HCT116 (cell line): ENCODE measurements at regions not wholly inside any gene's neighbourhood (a gene's known extent, or its start where the extent isn't known, plus 50 kb on each side); places are given as distances from the start of the nearest gene placed in this dataset.

Source experiments
- ATAC-seq: fragments of 200-7000 bp; cut with Tn5 transposase; 2 replicates; pipeline ENCODE4 v1.9.1; 2020; ENCODE audit warnings: mild to moderate bottlenecking, moderate library complexity
- BruUV-seq: library from RNA; stranded (reverse); fragments of 400-500 nt; replicated peaks from 2 replicates; lab custom pipeline; 2021; lab: Mats Ljungman, UMichigan
- CTCF ChIA-PET: fragments of 300-600 bp; sonication (Branson Sonifier 250); formaldehyde crosslinking; loops from one replicate; lab custom pipeline; 2021; ENCODE audit warnings: antibody characterized with exemption; lab: Charles Lee
- POLR2A ChIA-PET: fragments of 300-600, 350-600 bp; sonication (Branson Sonifier 250); formaldehyde crosslinking; loops from one replicate; lab custom pipeline; 2021; ENCODE audit warnings: antibody characterized with exemption; lab: Charles Lee
- RAD21 ChIA-PET, 2 experiments: fragments of 300-600 bp; sonication (Branson Sonifier 250); formaldehyde crosslinking; loops; one replicate each; lab custom pipeline; 2023; ENCODE audit warnings: low total read pairs in 2 of 2; ENCODE audit not compliant: uncharacterized antibody in 2 of 2, unreplicated experiment in 2 of 2, low non-redundant PET in 1 of 2; lab: Charles Lee
- DNase-seq: peaks from one replicate; pipeline ENCODE4 v3.0.0-alpha.2; 2010; ENCODE audit warnings: low read depth, low spot score
- H2AFZ ChIP-seq: fragments of 200-600 bp; shearing (Covaris generic), sonication (generic); 2 replicates; pipeline ENCODE4 v1.6.1; 2017; ENCODE audit warnings: low read depth, mixed run types, mixed read lengths, antibody characterized with exemption, low read length; ENCODE audit not compliant: poor library complexity, severe bottlenecking
- H3K27ac ChIP-seq: 2 replicates; pipeline ENCODE4 v1.5.1; 2012; ENCODE audit warnings: low read depth, low read length
- H3K27me3 ChIP-seq: fragments of 200-600 bp; sonication (generic); 2 replicates; pipeline ENCODE4 v1.6.1; 2016; ENCODE audit warnings: mixed run types, low read length, mixed read lengths; ENCODE audit not compliant: insufficient read depth
- H3K36me3 ChIP-seq, 2 experiments: fragments of 200-500 bp in 1 of 2; fragments of 200-600 bp in 1 of 2; sonication (Bioruptor generic) in 1 of 2; sonication (generic) in 1 of 2; 2 replicates each; pipeline versions ENCODE4 v1.5.1 to v1.6.1; 2014 to 2016; ENCODE audit warnings: low read length in 2 of 2, inconsistent platforms in 1 of 2, mixed read lengths in 1 of 2, mixed run types in 1 of 2; ENCODE audit not compliant: insufficient read depth in 2 of 2, control insufficient read depth in 1 of 2
- H3K4me1 ChIP-seq, 2 experiments: fragments of 200-600 bp in 1 of 2; sonication (generic) in 1 of 2; 2 replicates each; pipeline versions ENCODE4 v1.5.1 to v1.6.1; 2012 to 2017; ENCODE audit warnings: low read length in 2 of 2, inconsistent platforms in 1 of 2, mild to moderate bottlenecking in 1 of 2, mixed read lengths in 1 of 2, mixed run types in 1 of 2, moderate library complexity in 1 of 2; ENCODE audit not compliant: insufficient read depth in 2 of 2, control insufficient read depth in 1 of 2
- H3K4me2 ChIP-seq: fragments of 200-600 bp; sonication (generic); 2 replicates; pipeline ENCODE4 v1.6.1; 2017; ENCODE audit warnings: mixed run types, low read length, mixed read lengths
- H3K4me3 ChIP-seq, 2 experiments: fragments of 200-600 bp in 1 of 2; sonication (generic) in 1 of 2; replicated peaks in 1 of 2; 2 replicates each; pipeline ENCODE4 v1.5.1; 2011 to 2016; ENCODE audit warnings: low read length in 2 of 2, control low read depth in 1 of 2, low read depth in 1 of 2, mild to moderate bottlenecking in 1 of 2, mixed read lengths in 1 of 2, mixed run types in 1 of 2
- H3K79me2 ChIP-seq: fragments of 200-600 bp; sonication (generic); 2 replicates; pipeline ENCODE4 v1.6.1; 2017; ENCODE audit warnings: mild to moderate bottlenecking, mixed run types, low read length, moderate library complexity, mixed read lengths; ENCODE audit not compliant: insufficient read depth
- H3K9ac ChIP-seq: fragments of 200-600 bp; sonication (generic); 2 replicates; pipeline ENCODE4 v1.6.1; 2016; ENCODE audit warnings: low read length, mixed read lengths
- H3K9me2 ChIP-seq: fragments of 200-600 bp; sonication (generic), shearing (Covaris generic); 2 replicates; pipeline ENCODE4 v1.6.1; 2017; ENCODE audit warnings: mixed run types, mild to moderate bottlenecking, moderate library complexity; ENCODE audit not compliant: insufficient read depth
- H3K9me3 ChIP-seq, 2 experiments: fragments of 200-500 bp in 1 of 2; fragments of 200-600 bp in 1 of 2; sonication (Bioruptor generic) in 1 of 2; sonication (generic) in 1 of 2; 2 replicates each; pipeline ENCODE4 v1.6.1; 2014 to 2017; ENCODE audit warnings: low read length in 2 of 2, mixed read lengths in 2 of 2, inconsistent platforms in 1 of 2, low read depth in 1 of 2, mild to moderate bottlenecking in 1 of 2, mixed run types in 1 of 2, moderate library complexity in 1 of 2; ENCODE audit not compliant: control insufficient read depth in 1 of 2, insufficient read depth in 1 of 2
- H4K20me1 ChIP-seq: fragments of 200-600 bp; sonication (generic), shearing (Covaris generic); 2 replicates; pipeline ENCODE4 v1.6.1; 2017; ENCODE audit warnings: mixed run types, mild to moderate bottlenecking, moderate library complexity; ENCODE audit not compliant: insufficient read depth
- CBX3 ChIP-seq: IDR thresholded peaks from 2 replicates; pipeline ENCODE4 v1.6.1; 2012; ENCODE audit warnings: low read depth
- CEBPB ChIP-seq: IDR thresholded peaks from 2 replicates; pipeline ENCODE4 v1.6.1; 2012; ENCODE audit warnings: low read depth
- EGR1 ChIP-seq: IDR thresholded peaks from 2 replicates; pipeline ENCODE4 v1.6.1; 2012; ENCODE audit warnings: low read depth
- EZH2 ChIP-seq: fragments of 200-600 bp; sonication (generic); IDR thresholded peaks from 2 replicates; pipeline ENCODE4 v1.6.1; 2017; ENCODE audit warnings: antibody characterized with exemption, mixed run types
- JUND ChIP-seq: IDR thresholded peaks from 2 replicates; pipeline ENCODE4 v1.6.1; 2012
- POLR2A ChIP-seq: IDR thresholded peaks from 2 replicates; pipeline ENCODE4 v1.7.0; 2011; ENCODE audit warnings: borderline replicate concordance; ENCODE audit not compliant: insufficient read depth, insufficient read length; ENCODE audit errors: extremely low read depth
- POLR2AphosphoS5 ChIP-seq: IDR thresholded peaks from 2 replicates; pipeline ENCODE4 v1.6.1; 2011; ENCODE audit warnings: mild to moderate bottlenecking, low read depth, low read length, moderate library complexity
- RAD21 ChIP-seq: IDR thresholded peaks from 2 replicates; pipeline ENCODE4 v1.6.1; 2012; ENCODE audit warnings: low read depth, mild to moderate bottlenecking
- SIN3A ChIP-seq: IDR thresholded peaks from 2 replicates; pipeline ENCODE4 v1.6.1; 2012; ENCODE audit warnings: low read depth
- SP1 ChIP-seq: IDR thresholded peaks from 2 replicates; pipeline ENCODE4 v1.6.1; 2012; ENCODE audit warnings: low read depth
- TCF7L2 ChIP-seq: IDR thresholded peaks from 2 replicates; pipeline ENCODE4 v1.7.0; 2011; ENCODE audit warnings: borderline replicate concordance, inconsistent platforms; ENCODE audit not compliant: insufficient read depth, insufficient read length; ENCODE audit errors: extremely low read depth
- ZFX ChIP-seq: fragments of 450-650 bp; IDR thresholded peaks from 2 replicates; pipeline ENCODE4 v1.6.1; 2017
- intact Hi-C: fragments of 100-400 bp; cut with micrococcal nuclease; formaldehyde crosslinking; loops from 2 replicates; pipeline ENCODE4 v1.10.0; 2022
- TF ChIP-seq, protein P1 (sequence below), 3 experiments: fragments of 200-600 bp in 1 of 3; sonication (generic) in 1 of 3; IDR thresholded peaks in 2 of 3; conservative IDR thresholded peaks in 1 of 3; 2 replicates each; pipeline ENCODE4 v1.5.1; 2012 to 2017; ENCODE audit warnings: low read depth in 2 of 3, low read length in 2 of 3, antibody characterized with exemption in 1 of 3, borderline replicate concordance in 1 of 3, control low read depth in 1 of 3, mild to moderate bottlenecking in 1 of 3, mixed read lengths in 1 of 3, mixed run types in 1 of 3, moderate library complexity in 1 of 3; ENCODE audit not compliant: insufficient read depth in 1 of 3
- TF ChIP-seq, protein P2 (sequence below): IDR thresholded peaks from 2 replicates; pipeline ENCODE4 v1.6.1; 2012
- TF ChIP-seq, protein P3 (sequence below): IDR thresholded peaks from 2 replicates; pipeline ENCODE4 v1.6.1; 2011; ENCODE audit warnings: mild to moderate bottlenecking, low read length, moderate library complexity; ENCODE audit not compliant: insufficient replicate concordance; ENCODE audit errors: extremely low read depth

DNA sequence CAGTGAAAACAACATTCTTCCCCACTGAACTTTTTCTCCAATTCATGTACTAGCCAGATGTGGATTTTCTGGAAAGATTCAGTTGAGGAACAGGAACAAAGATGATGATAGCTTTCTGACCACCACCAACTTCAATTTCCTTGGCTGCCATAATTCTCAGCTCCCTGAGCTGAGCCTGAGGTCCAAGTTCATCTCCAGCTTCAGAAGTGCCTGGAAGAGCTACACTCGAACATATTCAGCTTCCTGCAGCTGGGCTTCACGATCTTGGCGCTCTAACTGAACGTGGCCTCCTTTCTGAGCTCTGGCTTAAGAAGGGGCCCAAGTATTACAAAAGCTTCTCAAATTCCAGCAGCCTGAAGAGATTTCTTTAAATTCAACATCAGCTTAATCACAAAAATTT is 83.9 kb downstream of the QDPR start:
- RAD21 ChIA-PET = no interaction called here
- no peaks in the 10 kb centered on the region for H4K20me1 ChIP-seq
- TF ChIP-seq, protein P1, sequence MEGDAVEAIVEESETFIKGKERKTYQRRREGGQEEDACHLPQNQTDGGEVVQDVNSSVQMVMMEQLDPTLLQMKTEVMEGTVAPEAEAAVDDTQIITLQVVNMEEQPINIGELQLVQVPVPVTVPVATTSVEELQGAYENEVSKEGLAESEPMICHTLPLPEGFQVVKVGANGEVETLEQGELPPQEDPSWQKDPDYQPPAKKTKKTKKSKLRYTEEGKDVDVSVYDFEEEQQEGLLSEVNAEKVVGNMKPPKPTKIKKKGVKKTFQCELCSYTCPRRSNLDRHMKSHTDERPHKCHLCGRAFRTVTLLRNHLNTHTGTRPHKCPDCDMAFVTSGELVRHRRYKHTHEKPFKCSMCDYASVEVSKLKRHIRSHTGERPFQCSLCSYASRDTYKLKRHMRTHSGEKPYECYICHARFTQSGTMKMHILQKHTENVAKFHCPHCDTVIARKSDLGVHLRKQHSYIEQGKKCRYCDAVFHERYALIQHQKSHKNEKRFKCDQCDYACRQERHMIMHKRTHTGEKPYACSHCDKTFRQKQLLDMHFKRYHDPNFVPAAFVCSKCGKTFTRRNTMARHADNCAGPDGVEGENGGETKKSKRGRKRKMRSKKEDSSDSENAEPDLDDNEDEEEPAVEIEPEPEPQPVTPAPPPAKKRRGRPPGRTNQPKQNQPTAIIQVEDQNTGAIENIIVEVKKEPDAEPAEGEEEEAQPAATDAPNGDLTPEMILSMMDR (IDR thresholded peaks at IDR 0.05 in 2 of 3, conservative IDR thresholded peaks at IDR 0.05 in 1 of 3; ENCODE audit: borderline replicate concordance in 1 of 3, insufficient read depth in 1 of 3, low read depth in 2 of 3, low read length in 2 of 3) = no peak
- no peak for TF ChIP-seq EZH2
- TF ChIP-seq JUND = no peak
- no peak for TF ChIP-seq CEBPB
- no peak for TF ChIP-seq POLR2AphosphoS5
- TF ChIP-seq TCF7L2 = no peak
- no peak for TF ChIP-seq RAD21
- no peaks in the 10 kb centered on the region for H3K4me1 ChIP-seq
- no peaks in the 10 kb centered on the region for H3K79me2 ChIP-seq
- ATAC-seq (no peak), DNase-seq (no peak)
- H3K36me3 ChIP-seq = no peaks in the 10 kb centered on the region
- no peak overlapping the region for H2AFZ ChIP-seq
- no peak overlapping the region for H3K27ac ChIP-seq
- POLR2A ChIA-PET = no interaction called here
- H3K9ac ChIP-seq = no peak overlapping the region
- BruUV-seq = no TSS peak
- no peak overlapping the region for H3K4me3 ChIP-seq
- H3K4me2 ChIP-seq = no peak overlapping the region
- intact Hi-C loops = no loop called here
- H3K27me3 ChIP-seq = peaks cover 21% of the 10 kb centered on the region; the same call in 1 of the 2 replicates
- no peaks in the 10 kb centered on the region for H3K9me3 ChIP-seq
- CTCF ChIA-PET = interaction anchor here (1.1 to 1.3 kb wide), 2 partner anchors 20 to 81 kb away, joined by 3 to 4 read pairs; no protein-coding TSS in a partner anchor
- H3K9me2 ChIP-seq = no peaks in the 10 kb centered on the region

DNA sequence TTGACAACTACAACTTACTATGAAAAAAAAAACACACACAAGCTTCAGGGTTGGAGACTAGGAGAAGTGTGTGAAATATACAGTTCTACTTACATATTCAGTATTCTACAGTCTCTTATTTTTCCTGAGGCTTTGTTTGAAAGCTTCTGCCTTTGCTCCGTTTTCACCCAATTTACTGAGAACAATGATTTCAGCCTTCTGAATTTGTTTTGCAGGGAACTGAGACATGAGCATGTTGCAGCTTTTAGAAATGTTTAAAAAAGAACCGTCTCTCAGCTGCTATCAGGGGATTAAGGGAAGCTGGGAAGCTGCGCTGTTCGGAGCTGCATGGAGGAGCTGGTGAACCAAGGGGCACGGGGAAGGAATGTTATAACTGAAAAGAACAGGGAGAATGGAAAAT is 85.7 kb downstream of the QDPR start:
- POLR2A ChIA-PET = no interaction called here
- no peak overlapping the region for H3K4me2 ChIP-seq
- peaks cover 21% of the 10 kb centered on the region; the same call in 1 of the 2 replicates for H3K27me3 ChIP-seq
- TF ChIP-seq CBX3 (no peak), EGR1 (no peak), EZH2 (no peak), POLR2A (no peak), SIN3A (no peak), SP1 (no peak), TCF7L2 (no peak), ZFX (no peak)
- TF ChIP-seq, protein P1 (IDR thresholded peaks at IDR 0.05 in 2 of 3, conservative IDR thresholded peaks at IDR 0.05 in 1 of 3; ENCODE audit: borderline replicate concordance in 1 of 3, insufficient read depth in 1 of 3, low read depth in 2 of 3, low read length in 2 of 3) = no peak
- TF ChIP-seq, protein P2, sequence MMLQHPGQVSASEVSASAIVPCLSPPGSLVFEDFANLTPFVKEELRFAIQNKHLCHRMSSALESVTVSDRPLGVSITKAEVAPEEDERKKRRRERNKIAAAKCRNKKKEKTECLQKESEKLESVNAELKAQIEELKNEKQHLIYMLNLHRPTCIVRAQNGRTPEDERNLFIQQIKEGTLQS = no peak
- TF ChIP-seq, protein P3, sequence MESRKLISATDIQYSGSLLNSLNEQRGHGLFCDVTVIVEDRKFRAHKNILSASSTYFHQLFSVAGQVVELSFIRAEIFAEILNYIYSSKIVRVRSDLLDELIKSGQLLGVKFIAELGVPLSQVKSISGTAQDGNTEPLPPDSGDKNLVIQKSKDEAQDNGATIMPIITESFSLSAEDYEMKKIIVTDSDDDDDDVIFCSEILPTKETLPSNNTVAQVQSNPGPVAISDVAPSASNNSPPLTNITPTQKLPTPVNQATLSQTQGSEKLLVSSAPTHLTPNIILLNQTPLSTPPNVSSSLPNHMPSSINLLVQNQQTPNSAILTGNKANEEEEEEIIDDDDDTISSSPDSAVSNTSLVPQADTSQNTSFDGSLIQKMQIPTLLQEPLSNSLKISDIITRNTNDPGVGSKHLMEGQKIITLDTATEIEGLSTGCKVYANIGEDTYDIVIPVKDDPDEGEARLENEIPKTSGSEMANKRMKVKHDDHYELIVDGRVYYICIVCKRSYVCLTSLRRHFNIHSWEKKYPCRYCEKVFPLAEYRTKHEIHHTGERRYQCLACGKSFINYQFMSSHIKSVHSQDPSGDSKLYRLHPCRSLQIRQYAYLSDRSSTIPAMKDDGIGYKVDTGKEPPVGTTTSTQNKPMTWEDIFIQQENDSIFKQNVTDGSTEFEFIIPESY = no peak

More for the DNA sequence above, 85.7 kb downstream of the QDPR start:
- no TSS peak for BruUV-seq
- no peaks in the 10 kb centered on the region for H3K36me3 ChIP-seq
- no peaks in the 10 kb centered on the region for H4K20me1 ChIP-seq
- no peak overlapping the region for H2AFZ ChIP-seq
- H3K4me1 ChIP-seq = no peaks in the 10 kb centered on the region
- RAD21 ChIA-PET = no interaction called here
- H3K4me3 ChIP-seq = no peak overlapping the region
- CTCF ChIA-PET = no interaction called here
- H3K9me3 ChIP-seq = no peaks in the 10 kb centered on the region
- no peaks in the 10 kb centered on the region for H3K79me2 ChIP-seq
- DNase-seq (no peak), ATAC-seq (no peak)
- H3K9me2 ChIP-seq = no peaks in the 10 kb centered on the region
- intact Hi-C loops = no loop called here
- H3K27ac ChIP-seq = no peak overlapping the region
- H3K9ac ChIP-seq = no peak overlapping the region
